ENCODE measurements at regions not wholly inside any gene's neighbourhood (a gene's known extent, or its start where the extent isn't known, plus 50 kb on each side); places are given as distances from the start of the nearest gene placed in this dataset.

DNA sequence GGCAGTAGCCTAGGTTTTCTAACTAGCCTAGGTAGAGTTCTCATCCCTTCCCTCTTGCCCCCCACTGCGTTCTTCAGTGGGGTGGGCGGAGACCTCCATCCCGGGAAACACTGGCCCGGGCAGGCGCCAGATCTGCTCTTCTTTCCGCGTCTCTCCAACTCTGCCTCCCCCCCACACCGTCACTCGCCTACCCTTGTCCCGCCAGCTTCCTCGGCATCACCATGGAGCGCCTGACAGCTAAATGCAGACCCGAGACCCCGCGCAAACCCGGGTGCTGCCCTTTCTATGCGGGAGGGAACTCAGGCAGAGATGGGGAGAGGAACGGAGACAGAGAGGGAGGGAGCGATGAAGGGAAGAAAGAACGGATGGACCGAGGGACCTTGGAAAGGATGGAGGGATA is 1494.8 kb upstream of the DEFB115 start (continued):
- TF ChIP-seq REST (IDR thresholded peaks at IDR 0.05; ENCODE audit: unreplicated experiment) = no peak
- TF ChIP-seq ZNF462 (CRISPR knock-in tag; IDR thresholded peaks at IDR 0.05) = no peak

GRCh38 chr20:29763821-29764511 is 1493.5 kb upstream of the DEFB115 start:
- Mint-ChIP-seq H3K27me3 (ENCODE audit: insufficient read depth, low read depth, poor library complexity) (peaks cover 6% of the 10 kb centered on the region), H3K9me3 (peaks cover 95% of the 10 kb centered on the region), H3K4me1 (no peaks in the 10 kb centered on the region), H3K4me3 (no peak overlapping the region), H3K27ac (no peak overlapping the region), H3K36me3 (ENCODE audit: low read depth) (peaks cover 34% of the 10 kb centered on the region)
- Histone ChIP-seq H3K4me2 (no peak overlapping the region), H3K27ac (ENCODE audit: low read depth) (no peak overlapping the region), H3K79me2 (replicated peaks; ENCODE audit: insufficient read depth) (no peaks in the 10 kb centered on the region), H3K4me1 (ENCODE audit: insufficient read depth) (no peaks in the 10 kb centered on the region), H4K20me1 (replicated peaks; ENCODE audit: insufficient read depth) (no peaks in the 10 kb centered on the region), H3K36me3 (ENCODE audit: insufficient read depth) (no peaks in the 10 kb centered on the region), H3F3A (replicated peaks; ENCODE audit: low read depth) (no peaks in the 10 kb centered on the region), H3K27me3 (ENCODE audit: insufficient read depth) (no peaks in the 10 kb centered on the region), H3K9me2 (ENCODE audit: insufficient read depth) (no peaks in the 10 kb centered on the region), H2AFZ (no peak overlapping the region), H3K4me3 (no peak overlapping the region)
- ATAC-seq (no peak), DNase-seq (ENCODE audit: low spot score) (no peak)
- TF ChIP-seq NANOG (IDR thresholded peaks at IDR 0.05; ENCODE audit: borderline replicate concordance) (no peak), STAT1 (IDR thresholded peaks at IDR 0.05; ENCODE audit: unreplicated experiment) (no peak), JUNB (IDR thresholded peaks at IDR 0.05; ENCODE audit: unreplicated experiment) (no peak), CTCF (conservative IDR thresholded peaks at IDR 0.05; ENCODE audit: low read depth in 2 of 2) (no peak), ZNF331 (CRISPR knock-in tag; IDR thresholded peaks at IDR 0.05; ENCODE audit: low read depth) (no peak), ZNF114 (CRISPR knock-in tag; IDR thresholded peaks at IDR 0.05) (no peak), EZH2phosphoT487 (IDR thresholded peaks at IDR 0.05; ENCODE audit: unreplicated experiment) (no peak), CREB1 (CRISPR knock-in tag; IDR thresholded peaks at IDR 0.05; ENCODE audit: low read depth) (no peak)

Data from GM23338 (cell line).